HepG2 (cell line): ENCODE measurements at regions not wholly inside any gene's neighbourhood (a gene's known extent, or its start where the extent isn't known, plus 50 kb on each side); places are given as distances from the start of the nearest gene placed in this dataset.

Experiments
- ATAC-seq: fragments of 200-7000 bp; cut with Tn5 transposase; 3 replicates; pipeline ENCODE4 v1.9.1; 2020; ENCODE audit warnings: mild to moderate bottlenecking, moderate library complexity
- BruUV-seq: library from RNA; stranded (reverse); fragments of 400-500 nt; replicated peaks from 2 replicates; lab custom pipeline; 2021; lab: Mats Ljungman, UMichigan
- CTCF ChIA-PET: fragments of 300-600 bp; formaldehyde crosslinking; extraction: SDS; loops from one replicate; lab custom pipeline; 2021; ENCODE audit warnings: low total read pairs, inconsistent platforms, low intra/inter-chr PET ratio; lab: Yijun Ruan, JAX
- POLR2A ChIA-PET: fragments of 350-600 bp; sonication (Branson Sonifier 250); formaldehyde crosslinking; loops from one replicate; lab custom pipeline; 2020; ENCODE audit warnings: antibody characterized with exemption, inconsistent platforms; lab: Yijun Ruan, JAX
- DNase-seq: peaks from one replicate; pipeline ENCODE4 v3.0.0-alpha.2; 2015; ENCODE audit warnings: low spot score
- FAIRE-seq: peaks from 3 replicates; lab custom pipeline; 2011; peaks lifted over from hg19 to GRCh38; lab: Jason Lieb, UNC
- H2AFZ ChIP-seq: one replicate; pipeline ENCODE4 v1.6.1; 2011; ENCODE audit warnings: low read length, inconsistent platforms
- H3K27ac ChIP-seq: fragments of 300-600 bp; 3 replicates; pipeline ENCODE4 v1.8.0; 2011; ENCODE audit warnings: mixed run types, mild to moderate bottlenecking, mixed read lengths, low read length, inconsistent platforms; ENCODE audit not compliant: insufficient read depth; ENCODE audit errors: extremely low read length
- H3K27me3 ChIP-seq, 2 experiments: fragments of 200-600 bp in 1 of 2; 2 replicates in 1 of 2; 3 replicates in 1 of 2; pipeline versions ENCODE4 v1.6.0 to v1.8.0; 2011; ENCODE audit warnings: low read length in 2 of 2, mild to moderate bottlenecking in 2 of 2, moderate library complexity in 2 of 2, inconsistent platforms in 1 of 2; ENCODE audit not compliant: insufficient read depth in 2 of 2, control insufficient read depth in 1 of 2
- H3K36me3 ChIP-seq, 2 experiments: fragments of 200-600 bp in 1 of 2; replicated peaks in 1 of 2; 2 replicates in 1 of 2; 3 replicates in 1 of 2; pipeline versions ENCODE4 v1.5.1 to v1.8.0; 2011; ENCODE audit warnings: low read length in 2 of 2, inconsistent platforms in 1 of 2; ENCODE audit not compliant: insufficient read depth in 2 of 2, control insufficient read depth in 1 of 2
- H3K4me1 ChIP-seq: 2 replicates; pipeline ENCODE4 v1.5.1; 2012; ENCODE audit warnings: low read length, inconsistent platforms; ENCODE audit not compliant: insufficient read depth
- H3K4me2 ChIP-seq: 2 replicates; pipeline ENCODE4 v1.6.0; 2011; ENCODE audit warnings: low read depth, low read length, inconsistent platforms
- H3K4me3 ChIP-seq, 3 experiments: fragments of 200-600 bp in 1 of 3; sonication (generic), shearing (Covaris generic) in 1 of 3; replicated peaks in 1 of 3; 2 replicates each; pipeline ENCODE4 v1.5.1; 2011 to 2016; ENCODE audit warnings: low read length in 3 of 3, inconsistent platforms in 2 of 3, low read depth in 2 of 3, mild to moderate bottlenecking in 2 of 3, control low read depth in 1 of 3, mixed read lengths in 1 of 3; ENCODE audit not compliant: insufficient read depth in 1 of 3
- H3K79me2 ChIP-seq: one replicate; pipeline ENCODE4 v1.6.1; 2011; ENCODE audit warnings: low read length, inconsistent platforms; ENCODE audit not compliant: insufficient read depth
- H3K9ac ChIP-seq: 2 replicates; pipeline ENCODE4 v1.6.0; 2011; ENCODE audit warnings: mild to moderate bottlenecking, low read depth, low read length, inconsistent platforms; ENCODE audit not compliant: insufficient read depth
- H3K9me3 ChIP-seq: 2 replicates; pipeline ENCODE4 v1.5.1; 2012; ENCODE audit warnings: mild to moderate bottlenecking, low read length
- H4K20me1 ChIP-seq: 2 replicates; pipeline ENCODE4 v1.6.0; 2011; ENCODE audit warnings: inconsistent platforms, mild to moderate bottlenecking, low read length, moderate library complexity; ENCODE audit not compliant: insufficient read depth
- MXD4 ChIP-seq: IDR thresholded peaks from 2 replicates; pipeline ENCODE4 v1.6.1; 2016; ENCODE audit warnings: mild to moderate bottlenecking, missing biosample characterization, missing genetic modification reagents
- NFATC3 ChIP-seq: sonication (generic); formaldehyde crosslinking; IDR thresholded peaks from 2 replicates; pipeline ENCODE4 v1.5.1; 2020; ENCODE audit warnings: mild to moderate bottlenecking, missing genetic modification reagents
- PLRG1 ChIP-seq: fragments of 450-650 bp; conservative IDR thresholded peaks from 2 replicates; pipeline ENCODE4 v1.6.1; 2016
- POLR2AphosphoS2 ChIP-seq: IDR thresholded peaks from 2 replicates; pipeline ENCODE4 v1.6.1; 2011; ENCODE audit warnings: low read depth, low read length, improper control_type of control experiment
- REXO4 ChIP-seq: sonication (generic); formaldehyde crosslinking; IDR thresholded peaks from 2 replicates; pipeline ENCODE4 v1.8.0; 2022; ENCODE audit warnings: missing genetic modification reagents, mild to moderate bottlenecking, borderline replicate concordance
- SIN3B ChIP-seq: fragments of 150-350 bp; IDR thresholded peaks from 2 replicates; pipeline ENCODE4 v1.6.1; 2014; ENCODE audit warnings: low read length
- TBX2 ChIP-seq: sonication (generic); formaldehyde crosslinking; IDR thresholded peaks from 2 replicates; pipeline ENCODE4 v1.5.0; 2020; ENCODE audit warnings: missing genetic modification reagents, mild to moderate bottlenecking, borderline replicate concordance
- TFDP1 ChIP-seq: IDR thresholded peaks from 2 replicates; pipeline ENCODE4 v1.6.1; 2016; ENCODE audit warnings: missing compliant biosample characterization, missing genetic modification reagents, borderline replicate concordance
- ZBTB1 ChIP-seq: sonication (generic); formaldehyde crosslinking; IDR thresholded peaks from 2 replicates; pipeline ENCODE4 v1.4.0; 2020; ENCODE audit warnings: missing genetic modification reagents, borderline replicate concordance
- ZBTB25 ChIP-seq: IDR thresholded peaks from 2 replicates; pipeline ENCODE4 v1.6.1; 2018; ENCODE audit warnings: missing genetic modification reagents
- ZBTB44 ChIP-seq: sonication (generic); formaldehyde crosslinking; IDR thresholded peaks from 2 replicates; pipeline ENCODE4 v1.4.0; 2020; ENCODE audit warnings: missing genetic modification reagents
- ZC3H4 ChIP-seq: sonication (generic); formaldehyde crosslinking; IDR thresholded peaks from 2 replicates; pipeline ENCODE4 v1.4.0; 2020; ENCODE audit warnings: missing genetic modification reagents, borderline replicate concordance
- ZNF235 ChIP-seq: sonication (generic); formaldehyde crosslinking; IDR thresholded peaks from 2 replicates; pipeline ENCODE4 v1.8.1; 2023; ENCODE audit warnings: mild to moderate bottlenecking, missing genetic modification reagents, borderline replicate concordance
- ZNF382 ChIP-seq: sonication (generic); formaldehyde crosslinking; IDR thresholded peaks from 2 replicates; pipeline ENCODE4 v1.5.0; 2020; ENCODE audit warnings: missing genetic modification reagents, mild to moderate bottlenecking, borderline replicate concordance
- ZNF383 ChIP-seq: sonication (generic); formaldehyde crosslinking; IDR thresholded peaks from 2 replicates; pipeline ENCODE4 v1.4.0; 2020; ENCODE audit warnings: missing genetic modification reagents, mild to moderate bottlenecking, borderline replicate concordance
- ZNF547 ChIP-seq: sonication (generic); formaldehyde crosslinking; IDR thresholded peaks from 2 replicates; pipeline ENCODE4 v1.5.1; 2020; ENCODE audit warnings: mild to moderate bottlenecking, missing genetic modification reagents
- ZNF557 ChIP-seq: sonication (generic); formaldehyde crosslinking; IDR thresholded peaks from 2 replicates; pipeline ENCODE4 v1.4.0; 2020; ENCODE audit warnings: missing genetic modification reagents
- ZNF678 ChIP-seq: sonication (generic); formaldehyde crosslinking; IDR thresholded peaks from 2 replicates; pipeline ENCODE4 v1.4.0; 2020; ENCODE audit warnings: mild to moderate bottlenecking, missing genetic modification reagents
- ZNF883 ChIP-seq: sonication (generic); formaldehyde crosslinking; IDR thresholded peaks from 2 replicates; pipeline ENCODE4 v1.5.1; 2020; ENCODE audit warnings: mild to moderate bottlenecking, missing genetic modification reagents; ENCODE audit errors: not compliant biosample characterization
- WGBS: methylation state at CpG from one replicate; pipeline ENCODE4 v1.1.6; 2017; ENCODE audit warnings: low lambda C conversion rate; 5-methylcytosine and 5-hydroxymethylcytosine counted together
- in situ Hi-C: cut with HindIII; loops from 2 replicates; pipeline ENCODE4 v1.10.0; 2017; ENCODE audit warnings: low pct_unique_long_range_greater_than_20kb; ENCODE audit not compliant: extremely low pct_ligation_motif_present
- intact Hi-C: fragments of 100-400 bp; cut with micrococcal nuclease; formaldehyde crosslinking; loops from one replicate; pipeline ENCODE4 v1.10.0; 2022; ENCODE audit not compliant: unreplicated experiment

GRCh38 chr5:138659121-138659520, 83.9 kb upstream of the HSPA9 start:
- TF ChIP-seq ZC3H4 (CRISPR knock-in tag) (no peak), ZNF678 (CRISPR knock-in tag) (no peak), TFDP1 (CRISPR knock-in tag) (no peak), POLR2AphosphoS2 (no peak), ZBTB1 (CRISPR knock-in tag) (no peak), ZBTB25 (no peak), REXO4 (CRISPR knock-in tag) (no peak), ZNF235 (CRISPR knock-in tag) (no peak), ZNF557 (CRISPR knock-in tag) (no peak), PLRG1 (no peak), ZBTB44 (CRISPR knock-in tag) (no peak), ZNF382 (CRISPR knock-in tag) (no peak), SIN3B (no peak), ZNF883 (CRISPR knock-in tag) (no peak), TBX2 (CRISPR knock-in tag) (no peak), ZNF547 (no peak), NFATC3 (no peak), MXD4 (CRISPR knock-in tag) (no peak), ZNF383 (no peak)
- ChIA-PET CTCF (no interaction called here), POLR2A (no interaction called here)
- Histone ChIP-seq H3K4me1 (peaks cover 9% of the 10 kb centered on the region; the same call in 1 of the 2 replicates), H2AFZ (no peak overlapping the region), H4K20me1 (no peaks in the 10 kb centered on the region), H3K27ac (no peak overlapping the region), H3K9ac (no peak overlapping the region), H3K36me3 (no peaks in the 10 kb centered on the region), H3K9me3 (no peaks in the 10 kb centered on the region), H3K4me2 (no peak overlapping the region), H3K79me2 (no peaks in the 10 kb centered on the region), H3K4me3 (no peak overlapping the region), H3K27me3 (peaks cover 5 to 30% of the 10 kb centered on the region in 2 experiments)
- intact Hi-C loops = no loop called here
- no peak for FAIRE-seq
- BruUV-seq = no TSS peak
- no peak for ATAC-seq
- WGBS = 0% methylated on average over 1 of the region's 3 CpGs
- no peak for DNase-seq
- in situ Hi-C loops = no loop called here
